GM12891 (cell line): ENCODE measurements at regions not wholly inside any gene's neighbourhood (a gene's known extent, or its start where the extent isn't known, plus 50 kb on each side); places are given as distances from the start of the nearest gene placed in this dataset.

Source experiments
- PAX5 ChIP-seq: IDR thresholded peaks from 2 replicates; pipeline ENCODE4 v1.6.1; 2011; ENCODE audit warnings: low read length, moderate library complexity, mild to moderate bottlenecking; ENCODE audit not compliant: insufficient read depth, severe bottlenecking
- POLR2A ChIP-seq: IDR thresholded peaks from 2 replicates; pipeline ENCODE4 v1.6.1; 2011; ENCODE audit warnings: low read depth, low read length, control low read depth
- POLR2AphosphoS5 ChIP-seq: IDR thresholded peaks from 2 replicates; pipeline ENCODE4 v1.6.1; 2011; ENCODE audit warnings: low read depth, low read length, control low read depth

GRCh38 chrX:37912777-37913176 is 65.4 kb upstream of the DYNLT3 start:
- no peak for TF ChIP-seq PAX5
- no peak for TF ChIP-seq POLR2A
- TF ChIP-seq POLR2AphosphoS5, result no peak
